GM19468 (cell line): ENCODE measurements at regions not wholly inside any gene's neighbourhood (a gene's known extent, or its start where the extent isn't known, plus 50 kb on each side); places are given as distances from the start of the nearest gene placed in this dataset.

Experiments used
- ATAC-seq: cut with Tn5 transposase; IDR thresholded peaks from one replicate; pipeline ENCODE4 v1.9.1; 2021; ENCODE audit warnings: mild to moderate bottlenecking, moderate library complexity, moderate number of reproducible peaks; ENCODE audit not compliant: unreplicated experiment; ENCODE audit errors: extremely low read depth

DNA sequence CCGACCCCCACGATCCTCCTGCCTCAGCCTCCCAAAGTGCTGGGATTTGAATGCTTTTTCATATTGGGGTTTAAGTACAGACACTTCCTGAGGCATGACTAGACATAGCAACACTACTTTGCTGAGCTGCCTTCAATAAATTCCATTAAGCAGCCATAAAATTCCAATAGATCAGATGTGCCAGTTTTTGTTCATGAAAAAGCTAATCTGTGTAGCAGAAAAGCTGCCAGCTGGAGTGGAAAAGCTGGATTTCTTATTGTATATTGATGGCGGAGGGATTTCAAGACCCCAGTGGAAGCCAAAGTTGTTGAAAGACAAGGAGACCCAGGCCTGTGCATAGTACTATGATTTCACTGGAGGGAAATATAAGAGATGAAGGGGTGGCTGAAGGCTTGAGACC, 209.0 kb upstream of the NUDT4 start:
- no peak for ATAC-seq

DNA sequence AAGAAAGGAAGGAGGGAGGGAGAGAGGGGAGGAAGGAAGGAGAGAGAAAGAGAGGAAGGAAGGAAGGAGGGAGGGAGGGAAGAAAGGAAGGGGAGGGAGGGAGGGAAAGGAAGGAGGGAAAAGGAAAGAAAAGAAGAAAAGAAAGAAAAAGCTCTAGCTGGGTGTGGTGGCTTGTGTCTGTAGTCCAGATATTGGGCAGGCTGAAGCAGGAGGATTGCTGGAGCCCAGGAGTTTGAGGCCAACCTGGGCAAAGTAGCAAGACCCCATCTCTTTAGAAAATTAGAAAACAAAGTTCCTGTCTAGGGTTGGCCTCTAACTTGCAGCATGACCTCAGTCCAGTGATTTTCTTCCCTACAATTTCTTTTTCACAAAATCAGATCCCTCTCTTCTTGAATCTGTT, 208.2 kb upstream of the NUDT4 start:
- ATAC-seq = no peak

DNA sequence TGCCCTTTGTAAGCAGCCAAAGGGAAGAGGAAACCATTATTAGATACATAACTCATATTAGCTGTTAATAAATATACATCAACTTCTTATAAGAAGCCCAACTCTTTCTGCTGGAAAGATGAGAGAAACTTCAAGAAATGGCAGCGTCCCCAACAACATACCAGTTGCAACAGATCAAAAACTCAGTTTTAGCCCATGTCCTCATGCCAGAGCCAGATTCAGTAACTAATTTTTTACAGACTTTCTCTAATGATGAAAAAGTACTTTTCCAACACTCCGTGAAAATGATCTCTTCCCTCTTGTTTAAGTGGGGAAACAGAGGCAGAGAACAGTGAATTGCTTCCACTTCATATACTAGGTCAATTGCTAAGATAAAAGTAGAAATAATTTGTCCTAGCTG, 206.8 kb upstream of the NUDT4 start:
- no peak for ATAC-seq

DNA sequence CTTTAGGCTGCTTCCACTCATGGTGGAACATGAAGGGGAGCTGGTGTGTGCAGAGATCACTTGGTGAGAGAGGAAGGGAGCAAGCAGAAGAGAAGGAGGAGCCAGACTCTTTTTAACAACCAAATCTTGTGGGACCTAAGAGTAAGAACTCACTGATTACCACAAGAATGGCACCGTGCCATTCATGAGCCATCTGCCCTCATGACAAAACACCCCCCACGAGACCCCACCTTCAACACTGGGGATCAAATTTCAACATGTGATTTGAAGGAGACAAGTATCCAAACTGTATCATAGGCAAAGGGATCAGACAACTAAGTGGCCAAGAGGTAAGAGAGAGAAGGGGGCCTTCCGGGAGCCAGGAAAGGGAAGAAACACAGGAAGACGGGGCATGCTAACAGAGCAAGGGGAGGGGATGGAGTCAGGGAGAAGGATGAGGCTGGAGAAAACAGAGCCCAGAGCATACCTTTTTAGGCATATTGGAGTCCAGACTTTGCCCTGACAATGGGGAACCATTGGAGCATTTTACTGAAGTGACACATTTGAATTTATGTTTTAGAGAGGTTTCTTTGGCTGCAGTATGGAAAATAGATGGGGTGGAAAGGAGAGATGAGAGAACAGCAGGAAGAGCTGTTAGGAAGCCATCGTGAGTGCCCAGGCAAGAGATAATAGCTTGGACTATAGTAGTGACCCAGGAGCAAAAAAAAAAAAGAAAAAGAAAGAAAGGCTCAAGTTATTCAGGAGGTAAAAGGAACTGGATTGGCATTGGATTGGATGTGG, 204.4 kb upstream of the NUDT4 start:
- no peak for ATAC-seq

DNA sequence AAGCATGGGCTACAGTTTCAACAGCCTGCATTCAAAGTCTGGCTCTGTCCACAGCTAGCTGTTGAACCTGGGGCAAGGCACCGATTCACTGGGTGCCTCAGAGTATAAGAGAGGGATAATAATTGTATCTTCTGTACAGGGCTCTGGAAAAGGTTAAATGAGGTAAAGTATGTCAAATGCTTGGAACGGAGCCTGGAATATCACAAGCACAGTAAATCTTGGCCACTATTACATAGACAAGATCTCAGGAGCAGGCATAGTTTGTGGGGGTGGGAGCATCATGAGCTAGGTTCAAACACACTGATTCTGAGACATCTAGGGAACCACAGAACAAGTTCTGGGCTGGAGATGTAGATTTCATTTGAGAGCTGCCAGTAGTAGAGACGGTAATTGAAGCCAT, 203.7 kb upstream of the NUDT4 start:
- no peak for ATAC-seq

DNA sequence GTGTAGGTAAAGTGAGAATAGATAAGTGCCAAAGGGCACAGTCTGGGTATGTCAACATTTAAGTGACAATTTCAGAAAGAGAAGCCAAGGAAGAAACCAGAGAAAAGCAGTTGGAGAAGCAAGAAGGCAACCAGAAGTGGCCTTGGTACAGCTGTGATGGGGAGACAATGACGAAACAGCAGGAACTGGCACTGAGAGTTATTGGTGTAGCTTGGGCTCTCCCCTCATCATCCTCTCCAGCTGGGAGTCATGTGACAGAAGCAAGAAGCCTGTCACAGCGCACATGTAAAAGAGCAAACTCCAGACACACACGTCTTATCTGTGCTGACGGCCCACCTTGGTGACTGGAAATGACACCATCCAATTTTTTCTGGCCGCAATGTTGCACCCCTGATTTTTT, 203.3 kb upstream of the NUDT4 start:
- ATAC-seq = no peak

DNA sequence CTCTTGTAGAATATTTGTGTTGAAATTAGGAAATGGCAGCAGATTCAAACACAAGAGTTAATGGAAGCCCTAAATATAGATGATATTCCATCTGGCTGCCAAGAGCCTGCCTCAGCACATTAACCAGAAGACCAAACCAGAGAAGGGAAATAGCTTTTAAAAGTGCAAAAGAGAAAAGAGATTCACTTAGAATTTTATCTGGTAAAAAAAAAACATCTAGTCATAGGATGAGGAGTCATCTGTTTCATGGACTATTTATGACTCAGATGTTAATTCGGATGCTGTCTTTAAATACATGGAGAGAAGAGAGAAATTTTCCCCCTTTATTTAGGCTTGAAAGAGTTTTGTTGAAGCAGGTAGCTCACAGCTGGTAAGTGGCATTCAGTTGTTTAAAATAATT, 201.6 kb upstream of the NUDT4 start:
- no peak for ATAC-seq

DNA sequence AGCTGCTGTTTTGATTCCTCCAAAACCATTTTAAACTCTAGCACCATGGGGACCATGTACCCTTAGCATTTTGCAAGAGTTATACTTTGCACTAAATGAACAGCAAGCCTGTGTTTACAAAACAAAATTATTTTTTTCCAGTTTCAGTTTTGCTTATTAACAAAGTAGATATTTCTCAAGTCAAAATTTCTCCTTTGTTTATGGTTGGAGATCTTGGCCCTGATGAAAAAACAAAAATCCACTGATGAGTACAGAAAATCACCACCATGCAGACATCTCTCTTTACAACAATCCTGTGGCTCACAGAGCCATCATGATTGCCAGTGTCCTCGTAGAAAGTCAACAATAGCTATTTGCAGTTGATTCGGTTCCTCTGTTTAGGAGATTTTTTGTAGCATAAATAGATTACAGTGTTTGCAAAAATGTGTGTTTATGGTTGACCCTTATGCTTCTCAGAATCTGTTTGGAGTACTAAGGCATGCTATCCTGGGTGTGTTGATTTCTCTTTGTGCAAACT, 201.1 kb upstream of the NUDT4 start:
- ATAC-seq = no peak

DNA sequence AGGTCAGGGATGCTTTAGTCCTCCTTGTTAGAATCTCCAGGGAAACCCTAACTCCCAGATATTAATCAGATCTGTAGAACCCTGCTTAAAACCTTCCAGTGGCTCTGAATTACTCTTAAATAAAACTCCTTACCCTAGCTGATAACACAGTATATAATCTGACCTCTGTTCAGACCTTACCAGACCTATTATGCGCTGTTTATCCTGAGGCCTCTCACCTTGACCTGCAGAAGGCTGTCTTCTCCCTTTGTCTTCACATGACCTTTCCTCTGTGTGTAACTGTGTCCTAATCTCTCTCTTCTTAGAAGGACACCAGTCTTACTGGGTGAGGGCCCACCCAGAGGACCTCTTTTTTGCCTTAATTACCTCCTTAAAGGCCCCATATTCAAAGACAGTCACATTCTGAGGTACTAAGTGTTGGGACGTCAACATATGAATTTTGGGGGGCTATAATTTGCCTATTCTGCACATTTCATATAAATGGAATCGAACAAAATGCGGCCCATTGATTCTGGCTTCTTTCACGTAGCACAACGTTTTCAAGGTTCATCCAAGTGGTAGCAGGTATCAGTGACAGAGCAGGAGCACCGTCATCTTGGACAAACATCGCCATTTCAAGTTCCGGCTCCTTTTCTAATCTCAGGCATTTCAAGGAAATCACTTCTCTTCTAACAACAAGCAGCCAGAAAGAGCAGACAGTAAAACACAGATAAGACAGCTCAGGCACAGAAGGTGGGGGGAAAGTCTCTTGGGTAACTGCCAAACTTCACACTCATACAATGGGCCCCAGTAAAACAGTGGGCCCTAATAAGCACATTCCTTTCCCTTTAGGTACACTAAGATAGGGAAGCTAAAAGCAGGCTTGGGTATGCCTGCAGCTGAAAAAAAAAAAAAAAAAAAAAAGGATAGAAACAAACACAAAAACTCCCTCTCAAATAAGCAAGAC, 200.2 kb upstream of the NUDT4 start:
- ATAC-seq = no peak

DNA sequence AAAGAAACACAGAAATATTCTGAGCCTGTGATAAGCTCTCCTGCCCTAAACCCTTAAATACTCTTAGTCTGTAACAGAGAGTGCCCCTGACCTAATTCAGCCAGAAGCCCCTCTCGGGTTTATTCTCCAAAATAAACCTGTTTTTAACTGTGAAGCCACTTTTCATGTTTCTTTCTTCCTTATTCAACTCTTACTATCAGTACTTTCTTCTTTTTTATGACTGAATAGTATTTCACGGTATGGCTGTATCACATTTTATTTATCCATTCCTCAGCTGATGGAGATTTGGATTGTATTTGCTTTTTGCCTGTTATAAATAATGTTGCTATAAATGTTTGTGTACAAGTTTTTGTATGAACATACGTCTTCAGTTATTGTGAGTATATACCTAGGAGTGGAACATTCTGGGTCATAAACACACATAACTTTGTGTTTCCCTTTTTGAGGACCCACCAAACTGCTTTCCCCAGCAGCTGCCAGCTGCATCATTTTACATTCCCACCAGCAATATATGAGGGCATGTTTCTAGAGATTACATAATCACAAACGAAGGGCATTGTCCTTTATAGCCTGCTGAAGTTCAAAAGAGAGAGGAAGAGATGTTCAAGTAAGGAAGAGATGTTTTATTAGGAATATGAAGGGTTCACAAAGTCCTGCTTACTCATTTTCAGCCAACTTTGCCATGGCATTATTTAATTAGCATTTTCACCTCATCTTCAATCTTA, 199.4 kb upstream of the NUDT4 start:
- ATAC-seq = no peak

DNA sequence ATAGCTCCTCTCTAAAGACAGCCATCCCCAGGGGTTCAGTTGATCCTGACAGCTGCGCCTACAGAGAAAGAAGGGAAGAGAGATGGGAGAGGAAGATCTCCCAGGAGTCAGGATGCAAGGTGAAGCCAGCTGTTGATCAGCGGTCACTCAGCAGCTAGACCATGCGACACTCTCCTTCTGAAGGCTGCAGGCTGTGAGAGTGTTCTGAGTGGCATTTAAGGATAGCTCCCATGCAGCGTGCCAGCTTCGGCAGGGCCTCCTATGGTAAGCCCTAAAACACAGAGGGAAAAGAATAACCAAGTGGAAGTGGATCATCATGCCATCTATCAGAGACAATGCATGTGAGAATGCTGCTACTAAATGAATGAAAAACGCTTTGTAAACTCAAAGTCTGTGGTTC, 197.9 kb upstream of the NUDT4 start:
- no peak for ATAC-seq

DNA sequence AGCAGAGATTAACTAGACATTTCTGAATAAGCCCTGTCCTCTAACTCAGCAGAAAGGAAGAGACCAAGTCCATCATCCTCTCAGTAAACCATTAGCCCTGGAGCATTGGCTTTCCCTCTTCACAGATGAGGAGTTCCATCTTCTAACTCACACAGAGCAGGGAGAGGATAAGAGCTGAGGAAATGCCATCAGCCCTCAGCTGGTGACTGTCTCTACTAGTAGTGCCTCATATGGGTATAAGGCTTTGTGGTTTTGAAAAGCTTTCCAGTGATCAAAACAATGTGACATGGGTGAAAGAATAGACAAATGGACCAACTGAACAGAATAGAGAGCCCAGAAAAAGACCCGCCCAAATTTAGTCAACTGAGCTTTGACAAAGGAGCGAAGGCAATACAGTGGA, 197.2 kb upstream of the NUDT4 start:
- no peak for ATAC-seq

DNA sequence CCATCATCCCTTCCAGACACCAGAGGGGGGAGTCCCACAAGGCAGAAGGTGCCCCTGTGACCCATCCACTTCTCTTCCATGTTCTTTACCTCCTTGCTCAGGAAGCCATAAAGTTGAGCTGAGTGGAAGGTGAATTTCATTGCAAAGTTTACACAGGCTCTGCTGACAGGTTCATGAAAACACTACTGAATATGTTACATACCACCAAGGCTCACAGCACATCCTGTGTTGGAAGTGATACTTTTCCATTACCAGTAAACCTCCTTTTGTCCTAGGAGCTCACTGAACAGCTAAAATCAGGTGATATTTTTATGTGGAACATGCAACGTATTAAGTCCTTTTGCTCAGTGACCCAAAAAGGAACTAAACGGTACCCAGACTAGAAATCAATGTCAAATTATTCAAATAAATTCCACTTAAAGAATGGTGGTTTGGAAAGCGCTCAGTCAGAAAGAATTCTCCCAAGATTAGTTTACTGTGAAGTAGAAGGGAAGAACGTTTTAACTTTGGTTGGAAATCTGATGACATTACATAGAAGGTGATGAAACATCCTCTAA, 196.2 kb upstream of the NUDT4 start:
- no peak for ATAC-seq

DNA sequence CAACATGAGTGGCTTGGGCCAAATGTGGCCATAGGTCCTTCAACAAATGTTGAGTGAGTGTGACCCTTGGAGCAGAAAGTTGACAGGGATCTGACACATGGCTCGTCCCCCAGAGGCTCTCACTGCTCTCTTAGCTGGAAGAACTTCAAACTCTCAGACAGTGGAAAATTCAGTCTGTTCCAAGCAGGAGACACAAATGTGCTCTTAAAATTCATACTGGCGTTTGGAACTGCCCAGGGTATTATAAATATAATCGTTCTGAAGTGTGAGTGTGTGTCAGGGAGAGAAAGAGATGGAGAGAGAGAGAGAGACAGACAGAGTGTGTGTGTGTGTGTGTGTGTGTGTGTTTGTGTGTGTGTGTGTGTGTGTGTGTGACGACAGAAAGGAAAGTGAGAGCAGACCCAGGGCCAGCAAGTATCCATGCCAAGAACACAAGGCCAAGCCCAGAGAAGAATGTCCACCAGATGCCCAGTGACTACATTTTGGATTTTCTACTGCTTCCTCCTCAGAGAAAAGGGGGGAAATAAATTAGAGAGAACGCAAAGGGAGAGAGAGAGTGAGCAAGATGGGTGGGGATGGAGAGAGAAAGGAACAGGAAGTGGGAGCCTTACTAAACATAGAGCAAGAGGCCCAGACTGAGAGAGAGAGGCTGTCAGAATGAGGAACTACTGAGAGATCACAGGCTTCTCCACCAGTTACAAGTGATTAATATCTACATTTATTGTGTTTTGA, 193.6 kb upstream of the NUDT4 start:
- peak; percentile 45 for ATAC-seq

DNA sequence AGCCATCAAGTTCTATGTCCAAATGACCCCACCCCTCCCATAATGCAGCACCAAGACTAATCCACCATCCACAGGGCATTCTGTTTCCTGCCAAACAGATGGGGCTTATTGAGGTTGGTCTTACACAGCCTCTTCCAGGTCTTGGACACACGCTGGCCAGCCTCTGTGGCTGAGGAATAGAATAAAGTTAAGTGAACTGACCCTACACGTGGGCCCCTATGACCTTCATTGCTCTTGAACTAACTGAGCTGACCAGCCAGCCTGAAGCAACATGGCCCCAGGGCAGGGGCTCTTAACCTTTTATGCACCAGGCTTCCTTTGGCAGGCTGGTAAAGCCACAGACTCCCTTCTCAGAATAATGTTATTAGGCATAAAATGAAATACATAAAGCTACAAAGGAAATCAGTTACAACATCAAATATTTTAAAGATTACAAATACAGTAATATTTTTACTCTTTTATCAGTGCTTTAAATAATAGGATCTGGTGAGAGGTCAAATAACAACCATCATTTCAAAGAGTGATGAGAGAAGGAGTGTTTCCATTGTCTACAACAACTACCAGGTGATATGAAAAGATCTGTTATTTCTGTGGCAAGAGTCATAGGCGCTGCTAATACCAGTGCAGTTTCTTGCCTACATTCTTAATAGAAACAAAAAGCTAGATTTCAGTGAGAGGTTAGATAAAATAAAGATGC, 192.9 kb upstream of the NUDT4 start:
- ATAC-seq = no peak

DNA sequence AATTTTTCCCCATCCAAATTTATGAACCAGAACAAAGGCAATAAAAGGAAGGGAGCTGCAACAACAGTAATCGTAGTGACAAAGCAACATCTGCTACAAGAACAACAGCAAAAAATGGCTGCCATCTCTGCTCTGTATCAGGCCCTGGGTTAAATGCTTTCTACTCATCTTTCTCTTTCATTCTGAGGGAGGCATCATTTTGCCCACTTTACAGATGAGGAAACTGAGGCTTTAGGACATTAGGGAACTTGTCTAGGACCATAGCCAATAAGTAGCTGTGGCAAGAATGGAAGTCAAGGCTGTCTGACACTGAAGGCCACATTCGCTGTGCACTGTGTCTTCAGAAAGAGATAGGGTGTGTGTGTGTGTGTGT, 192.4 kb upstream of the NUDT4 start:
- no peak for ATAC-seq

DNA sequence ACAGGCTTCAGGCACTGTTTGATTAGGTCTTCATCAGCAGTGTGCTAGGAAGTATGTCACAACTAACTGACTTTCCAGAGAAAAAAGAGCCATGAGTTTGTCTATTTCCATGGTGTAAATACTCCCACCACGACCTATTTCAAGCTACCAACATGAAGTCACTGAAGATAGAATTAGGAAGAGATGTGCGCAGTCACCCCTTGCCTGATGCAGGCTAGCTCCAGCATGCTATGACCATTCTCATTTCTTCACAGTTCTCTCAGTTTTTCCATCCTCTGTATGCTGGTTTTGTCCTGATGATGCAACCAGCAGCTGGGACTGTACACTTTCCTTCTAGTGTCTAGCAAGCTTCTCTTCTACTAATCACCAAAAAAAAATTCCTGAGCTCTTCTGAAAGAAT, 191.6 kb upstream of the NUDT4 start:
- no peak for ATAC-seq

DNA sequence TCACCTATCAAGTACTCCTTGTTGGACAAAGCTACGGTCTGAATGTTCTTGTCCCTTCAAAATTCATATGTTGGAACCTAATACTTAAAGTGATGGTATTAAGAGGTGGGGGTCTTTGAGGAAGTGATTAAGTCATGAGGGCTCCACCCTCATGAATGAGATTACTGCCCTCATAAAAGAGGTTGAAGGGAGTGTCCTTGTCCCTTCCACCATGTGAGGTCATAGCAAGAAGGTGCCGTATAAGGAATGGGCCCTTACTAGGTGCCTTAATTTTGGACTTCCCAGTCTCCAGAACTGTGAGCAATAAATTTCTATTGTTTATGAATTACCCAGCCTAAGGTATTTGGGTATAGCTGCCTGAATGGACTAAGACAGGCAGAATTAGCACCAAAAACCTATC, 191.1 kb upstream of the NUDT4 start:
- no peak for ATAC-seq

DNA sequence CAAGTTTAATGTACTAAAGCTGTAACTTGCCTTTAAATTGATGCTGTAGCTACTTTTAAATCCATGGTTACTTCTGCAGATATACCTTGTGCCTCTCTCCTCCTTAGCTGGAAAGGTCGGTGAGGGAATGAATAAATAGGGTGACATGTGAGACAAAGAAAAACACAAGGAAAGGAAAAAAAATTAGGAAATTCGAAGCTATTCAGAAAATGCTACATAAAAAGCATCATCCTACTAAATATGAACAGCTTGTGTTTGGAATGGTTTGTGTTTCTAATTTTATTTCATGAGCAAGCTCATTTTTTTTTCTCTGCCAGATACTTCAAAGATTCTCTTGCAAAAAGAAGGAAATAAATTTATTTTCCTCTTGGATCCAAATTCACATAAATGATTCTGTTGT, 186.3 kb upstream of the NUDT4 start:
- no peak for ATAC-seq
